Mesendoderm (in vitro differentiated cells): ENCODE measurements at regions not wholly inside any gene's neighbourhood (a gene's known extent, or its start where the extent isn't known, plus 50 kb on each side); places are given as distances from the start of the nearest gene placed in this dataset.

ENCODE experiments used
- DNase-seq: peaks from one replicate; pipeline ENCODE4 v3.0.0; 2013
- H2AK5ac ChIP-seq: 2 replicates; pipeline ENCODE4 v1.6.1; 2013; ENCODE audit warnings: low read length, inconsistent platforms
- H2BK120ac ChIP-seq: 2 replicates; pipeline ENCODE4 v1.6.1; 2013; ENCODE audit warnings: low read depth, mild to moderate bottlenecking, low read length, moderate library complexity, mixed read lengths
- H2BK15ac ChIP-seq: replicated peaks from 2 replicates; pipeline ENCODE4 v1.6.1; 2013; ENCODE audit warnings: low read depth, mild to moderate bottlenecking, moderate library complexity
- H2BK5ac ChIP-seq: 2 replicates; pipeline ENCODE4 v1.6.1; 2013; ENCODE audit warnings: low read length, inconsistent platforms
- H3K18ac ChIP-seq: 2 replicates; pipeline ENCODE4 v1.6.1; 2013; ENCODE audit warnings: mild to moderate bottlenecking, low read length, mixed read lengths
- H3K23ac ChIP-seq: one replicate; pipeline ENCODE4 v1.6.1; 2013; ENCODE audit warnings: low read length
- H3K27ac ChIP-seq: 2 replicates; pipeline ENCODE4 v1.5.1; 2013; ENCODE audit warnings: low read depth, mild to moderate bottlenecking, inconsistent platforms, low read length, moderate library complexity
- H3K27me3 ChIP-seq: 2 replicates; pipeline ENCODE4 v1.6.1; 2013; ENCODE audit warnings: low read length, control low read depth, mild to moderate bottlenecking, inconsistent platforms; ENCODE audit not compliant: insufficient read depth, poor library complexity
- H3K36me3 ChIP-seq: 2 replicates; pipeline ENCODE4 v1.6.1; 2013; ENCODE audit warnings: low read length, inconsistent platforms; ENCODE audit not compliant: control insufficient read depth, insufficient read depth
- H3K4ac ChIP-seq: one replicate; pipeline ENCODE4 v1.6.1; 2013; ENCODE audit warnings: low read depth, mild to moderate bottlenecking, low read length, moderate library complexity
- H3K4me1 ChIP-seq: 2 replicates; pipeline ENCODE4 v1.6.1; 2013; ENCODE audit warnings: low read depth, low read length, inconsistent platforms; ENCODE audit not compliant: control insufficient read depth
- H3K4me2 ChIP-seq: 2 replicates; pipeline ENCODE4 v1.6.1; 2013; ENCODE audit warnings: low read length
- H3K4me3 ChIP-seq: 2 replicates; pipeline ENCODE4 v1.5.1; 2013; ENCODE audit warnings: mild to moderate bottlenecking, low read length
- H3K56ac ChIP-seq: one replicate; pipeline ENCODE4 v1.6.1; 2013; ENCODE audit warnings: low read length
- H3K79me1 ChIP-seq: 2 replicates; pipeline ENCODE4 v1.6.1; 2013; ENCODE audit warnings: low read length, inconsistent platforms
- H3K79me2 ChIP-seq: 2 replicates; pipeline ENCODE4 v1.6.1; 2013; ENCODE audit warnings: mild to moderate bottlenecking, low read length; ENCODE audit not compliant: control insufficient read depth, insufficient read depth
- H3K9ac ChIP-seq: 2 replicates; pipeline ENCODE4 v1.6.1; 2013; ENCODE audit warnings: low read length, inconsistent platforms
- H4K5ac ChIP-seq: one replicate; pipeline ENCODE4 v1.6.1; 2013; ENCODE audit warnings: low read length
- H4K8ac ChIP-seq: one replicate; pipeline ENCODE4 v1.6.1; 2013; ENCODE audit warnings: low read depth, mild to moderate bottlenecking, control low read depth, low read length, moderate library complexity
- WGBS: extraction: QIAGEN DNeasy Blood & Tissue Kit; methylation state at CpG from one replicate; pipeline ENCODE4 v1.1.7; 2013; ENCODE audit warnings: low lambda C conversion rate, missing lambda C conversion rate; ENCODE audit not compliant: insufficient coverage; ENCODE audit errors: extremely low coverage; 5-methylcytosine and 5-hydroxymethylcytosine counted together

DNA sequence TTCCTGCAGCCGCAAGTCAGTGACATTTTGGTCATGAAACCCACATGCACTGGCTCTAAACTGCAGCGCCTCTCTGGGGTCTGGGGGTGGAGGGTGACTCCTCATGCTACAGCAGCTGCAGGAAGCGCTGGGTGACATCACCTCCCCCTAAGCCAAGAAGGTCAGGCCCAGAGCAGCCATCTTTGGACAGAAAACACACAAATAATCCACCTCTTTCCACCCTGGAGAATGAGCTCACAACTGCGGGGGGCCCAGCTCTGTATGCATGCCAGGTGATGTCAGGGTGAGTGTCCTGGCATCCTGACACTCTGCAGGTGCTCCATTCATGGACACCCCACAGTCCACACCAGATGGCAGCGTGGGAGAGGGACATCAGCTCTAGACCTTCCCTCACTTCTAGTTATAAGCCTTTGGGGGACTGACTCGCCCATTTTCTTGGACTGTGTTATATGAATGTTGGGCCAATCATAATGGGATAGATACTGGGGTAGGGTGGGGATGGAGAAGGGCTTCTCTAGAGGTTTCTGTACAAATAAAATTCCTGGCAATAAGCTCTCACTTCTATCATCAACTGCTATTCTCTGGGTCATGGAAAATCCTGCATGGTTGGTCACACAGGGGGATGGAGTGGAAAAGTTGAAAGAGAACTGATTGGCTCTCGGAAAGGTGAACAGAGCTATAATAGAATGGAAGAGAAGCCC, 70.7 kb upstream of the THBS1 start:
- no peaks in the 10 kb centered on the region for H3K79me1 ChIP-seq
- no CpG with 5 or more reads among the region's 7 CpGs for WGBS
- no peaks in the 10 kb centered on the region for H3K36me3 ChIP-seq
- H3K79me2 ChIP-seq = no peaks in the 10 kb centered on the region
- no peak for DNase-seq
- no peak overlapping the region for H3K56ac ChIP-seq
- no peak overlapping the region for H2BK15ac ChIP-seq
- H3K4me2 ChIP-seq = no peak overlapping the region
- H4K5ac ChIP-seq = no peak overlapping the region
- H3K27ac ChIP-seq = no peak overlapping the region
- no peak overlapping the region for H4K8ac ChIP-seq
- no peak overlapping the region for H2BK120ac ChIP-seq
- H3K27me3 ChIP-seq = no peaks in the 10 kb centered on the region
- no peak overlapping the region for H3K9ac ChIP-seq
- no peak overlapping the region for H2BK5ac ChIP-seq
- H3K18ac ChIP-seq = no peak overlapping the region
- H3K4ac ChIP-seq = no peak overlapping the region
- no peak overlapping the region for H2AK5ac ChIP-seq
- no peak overlapping the region for H3K23ac ChIP-seq
- H3K4me1 ChIP-seq = no peaks in the 10 kb centered on the region
- H3K4me3 ChIP-seq = no peak overlapping the region

- H2BK15ac ChIP-seq = no peak overlapping the region
- no peak overlapping the region for H2BK120ac ChIP-seq
- no peak overlapping the region for H2BK5ac ChIP-seq
- no peaks in the 10 kb centered on the region for H3K79me1 ChIP-seq
- H3K4me3 ChIP-seq = no peak overlapping the region
- no peak overlapping the region for H3K9ac ChIP-seq
- no peak overlapping the region for H3K56ac ChIP-seq
- H3K4me2 ChIP-seq = no peak overlapping the region
- no peak overlapping the region for H2AK5ac ChIP-seq
- H4K5ac ChIP-seq = no peak overlapping the region
- no peaks in the 10 kb centered on the region for H3K27me3 ChIP-seq
- no peaks in the 10 kb centered on the region for H3K4me1 ChIP-seq
- H3K36me3 ChIP-seq = no peaks in the 10 kb centered on the region
- no peak for DNase-seq
- H3K18ac ChIP-seq = no peak overlapping the region
- H3K27ac ChIP-seq = no peak overlapping the region
- no peaks in the 10 kb centered on the region for H3K79me2 ChIP-seq
- no peak overlapping the region for H3K23ac ChIP-seq
- no peak overlapping the region for H3K4ac ChIP-seq
- H4K8ac ChIP-seq = no peak overlapping the region
- WGBS = no CpG with 5 or more reads among the region's 14 CpGs
Observed at GRCh38 chr15:39511000-39511915, 69.6 kb upstream of the THBS1 start.

- Histone ChIP-seq H3K27me3 (no peaks in the 10 kb centered on the region), H3K18ac (no peak overlapping the region), H3K56ac (no peak overlapping the region), H2BK120ac (no peak overlapping the region), H3K4ac (no peak overlapping the region), H2BK15ac (no peak overlapping the region), H3K27ac (no peak overlapping the region), H2BK5ac (no peak overlapping the region), H3K4me2 (no peak overlapping the region), H2AK5ac (no peak overlapping the region), H4K8ac (no peak overlapping the region), H4K5ac (no peak overlapping the region), H3K79me1 (no peaks in the 10 kb centered on the region), H3K36me3 (no peaks in the 10 kb centered on the region), H3K23ac (no peak overlapping the region), H3K79me2 (no peaks in the 10 kb centered on the region), H3K9ac (no peak overlapping the region), H3K4me3 (no peak overlapping the region), H3K4me1 (no peaks in the 10 kb centered on the region)
- no CpG with 5 or more reads among the region's 4 CpGs for WGBS
- DNase-seq = no peak
Observed at GRCh38 chr15:39511916-39512260, 69.0 kb upstream of the THBS1 start.

GRCh38 chr15:39512643-39513042, 68.2 kb upstream of the THBS1 start:
- Histone ChIP-seq H3K36me3 (no peaks in the 10 kb centered on the region), H3K4ac (no peak overlapping the region)
- DNase-seq = no peak

GRCh38 chr15:39513936-39514335, 66.9 kb upstream of the THBS1 start:
- no peak overlapping the region for H4K8ac ChIP-seq

More at GRCh38 chr15:39512643-39513042, 68.2 kb upstream of the THBS1 start:
- H2BK15ac ChIP-seq = no peak overlapping the region
- H2AK5ac ChIP-seq = no peak overlapping the region
- no peak overlapping the region for H3K9ac ChIP-seq
- H3K56ac ChIP-seq = no peak overlapping the region
- H3K23ac ChIP-seq = no peak overlapping the region
- no peaks in the 10 kb centered on the region for H3K4me1 ChIP-seq
- H3K4me3 ChIP-seq = no peak overlapping the region
- no peak overlapping the region for H2BK5ac ChIP-seq
- H3K4me2 ChIP-seq = no peak overlapping the region
- no peak overlapping the region for H3K27ac ChIP-seq
- no peak overlapping the region for H2BK120ac ChIP-seq
- H3K18ac ChIP-seq = no peak overlapping the region
- no peaks in the 10 kb centered on the region for H3K27me3 ChIP-seq
- H4K5ac ChIP-seq = no peak overlapping the region
- no peak overlapping the region for H4K8ac ChIP-seq
- no peaks in the 10 kb centered on the region for H3K79me1 ChIP-seq
- no peaks in the 10 kb centered on the region for H3K79me2 ChIP-seq

More at GRCh38 chr15:39513936-39514335, 66.9 kb upstream of the THBS1 start:
- Histone ChIP-seq H3K18ac (no peak overlapping the region), H3K4me2 (no peak overlapping the region), H3K9ac (no peak overlapping the region), H3K27me3 (no peaks in the 10 kb centered on the region), H3K4me3 (no peak overlapping the region), H3K23ac (no peak overlapping the region), H2BK120ac (no peak overlapping the region), H2BK15ac (no peak overlapping the region), H3K79me2 (no peaks in the 10 kb centered on the region), H3K56ac (no peak overlapping the region), H2AK5ac (no peak overlapping the region), H3K4me1 (no peaks in the 10 kb centered on the region), H3K79me1 (no peaks in the 10 kb centered on the region), H3K27ac (no peak overlapping the region), H3K36me3 (no peaks in the 10 kb centered on the region), H3K4ac (no peak overlapping the region), H2BK5ac (no peak overlapping the region), H4K5ac (no peak overlapping the region)
- no peak for DNase-seq
- WGBS = no CpG with 5 or more reads among the region's 3 CpGs
